ENCODE measurements at regions not wholly inside any gene's neighbourhood (a gene's known extent, or its start where the extent isn't known, plus 50 kb on each side); places are given as distances from the start of the nearest gene placed in this dataset.

GRCh38 chr1:184893695-184894094 is 80.6 kb downstream of the NIBAN1 start:
- TF ChIP-seq CTCF (IDR thresholded peaks at IDR 0.05 in 2 of 3, conservative IDR thresholded peaks at IDR 0.05 in 1 of 3; ENCODE audit: control insufficient read depth in 2 of 3, extremely low read depth in 1 of 3, insufficient read depth in 1 of 3, low read depth in 3 of 3, low read length in 3 of 3) = no peak
- no peak for TF ChIP-seq POLR2A (IDR thresholded peaks at IDR 0.05; ENCODE audit: low read depth, low read length)
- TF ChIP-seq NFYA (IDR thresholded peaks at IDR 0.05; ENCODE audit: borderline replicate concordance, low read depth, low read length) = no peak
- TF ChIP-seq CEBPB (IDR thresholded peaks at IDR 0.05; ENCODE audit: borderline replicate concordance in 1 of 2, low read depth in 2 of 2, low read length in 2 of 2) = no peak
- no peak for TF ChIP-seq NR2C1 (IDR thresholded peaks at IDR 0.05)
- TF ChIP-seq ZZZ3 (IDR thresholded peaks at IDR 0.05; ENCODE audit: control insufficient read depth, insufficient read length, low read depth) = no peak
- TF ChIP-seq SRF (IDR thresholded peaks at IDR 0.05; ENCODE audit: low read depth in 2 of 2, low read length in 2 of 2) = no peak

Measured in GM12878 (cell line).